ENCODE measurements at regions not wholly inside any gene's neighbourhood (a gene's known extent, or its start where the extent isn't known, plus 50 kb on each side); places are given as distances from the start of the nearest gene placed in this dataset.
"Not testable (repeated sequence)": the region's sequence is repeated elsewhere in the genome, so short reads cannot be mapped to it uniquely, and the experiment has no call there.

GRCh38 chr6:98041056-98041455 is 758.0 kb upstream of the MMS22L start:
- DNase-seq, result no peak

GRCh38 chr6:98041921-98042320 is 758.9 kb upstream of the MMS22L start:
- DNase-seq, result no peak

- DNase-seq, result no peak
Measured at GRCh38 chr6:98044151-98044561, 761.1 kb upstream of the MMS22L start.

- no peak for DNase-seq
Measured at GRCh38 chr6:98044791-98045470, 761.9 kb upstream of the MMS22L start.

- DNase-seq, result no peak
Measured at GRCh38 chr6:98047164-98047563, 764.1 kb upstream of the MMS22L start.

- no peak for DNase-seq
Measured at GRCh38 chr6:98047871-98048270, 764.9 kb upstream of the MMS22L start.

- DNase-seq, result no peak
Measured at GRCh38 chr6:98054453-98054852, 771.4 kb upstream of the MMS22L start.

GRCh38 chr6:98056955-98057354 is 773.9 kb upstream of the MMS22L start:
- no peak for DNase-seq

- no peak for DNase-seq
Measured at GRCh38 chr6:98067375-98067774, 767.0 kb upstream of the POU3F2 start.

- DNase-seq, result not testable (repeated sequence)
Measured at GRCh38 chr6:98088537-98088936, 745.8 kb upstream of the POU3F2 start.

GRCh38 chr6:98092331-98092730 is 742.0 kb upstream of the POU3F2 start:
- peak; percentile 44 for DNase-seq

- DNase-seq, result no peak
Measured at GRCh38 chr6:98094696-98095095, 739.7 kb upstream of the POU3F2 start.

- DNase-seq, result no peak
Measured at GRCh38 chr6:98107801-98108200, 726.6 kb upstream of the POU3F2 start.

- DNase-seq, result no peak
Measured at GRCh38 chr6:98116455-98116854, 717.9 kb upstream of the POU3F2 start.

- no peak for DNase-seq
Measured at GRCh38 chr6:98117068-98117467, 717.3 kb upstream of the POU3F2 start.

GRCh38 chr6:98118397-98119045 is 715.9 kb upstream of the POU3F2 start:
- DNase-seq, result no peak

GRCh38 chr6:98124171-98124570 is 710.2 kb upstream of the POU3F2 start:
- no peak for DNase-seq

GRCh38 chr6:98131290-98131990 is 702.9 kb upstream of the POU3F2 start:
- DNase-seq, result no peak

- no peak for DNase-seq
Measured at GRCh38 chr6:98136333-98136732, 698.0 kb upstream of the POU3F2 start.

- no peak for DNase-seq
Measured at GRCh38 chr6:98137391-98137790, 697.0 kb upstream of the POU3F2 start.

GRCh38 chr6:98142839-98143238 is 691.5 kb upstream of the POU3F2 start:
- DNase-seq, result no peak

GRCh38 chr6:98146656-98147055 is 687.7 kb upstream of the POU3F2 start:
- DNase-seq, result no peak

GRCh38 chr6:98156580-98156979 is 677.8 kb upstream of the POU3F2 start:
- no peak for DNase-seq

- DNase-seq, result no peak
Measured at GRCh38 chr6:98179606-98180005, 654.8 kb upstream of the POU3F2 start.

Data from right forelimb (tissue), 1 donor.